ENCODE measurements at regions not wholly inside any gene's neighbourhood (a gene's known extent, or its start where the extent isn't known, plus 50 kb on each side); places are given as distances from the start of the nearest gene placed in this dataset.
A peak's percentile ranks its signal among the peaks of the same experiment; 100 is the strongest.
"Not testable (repeated sequence)": the region's sequence is repeated elsewhere in the genome, so short reads cannot be mapped to it uniquely, and the experiment has no call there.

DNA sequence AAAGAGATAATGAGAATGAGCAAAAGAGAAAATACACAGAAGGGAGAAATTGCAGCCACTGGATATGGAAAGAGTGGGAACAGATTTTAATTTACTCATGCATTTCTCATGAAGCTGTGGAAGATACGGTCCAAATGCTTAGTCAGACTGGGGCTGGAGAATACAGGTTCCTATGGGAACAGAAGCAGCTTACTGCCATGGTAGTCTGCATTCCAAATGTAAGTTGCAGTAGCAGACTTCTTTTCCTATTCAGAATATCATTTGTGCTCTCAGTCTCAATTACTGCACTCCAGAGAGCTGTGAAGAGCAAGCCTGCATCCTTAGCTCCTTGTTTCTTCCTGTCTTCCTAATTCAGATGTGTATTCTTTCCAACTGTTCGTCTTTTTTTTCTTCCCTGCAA lies 190.8 kb upstream of the TMEM196 start:
- peak; percentile 84 for DNase-seq (ENCODE audit: low read depth)
- H3K4me3 ChIP-seq (ENCODE audit: low read depth, low read length), result no peak overlapping the region
- TF ChIP-seq, protein P1, sequence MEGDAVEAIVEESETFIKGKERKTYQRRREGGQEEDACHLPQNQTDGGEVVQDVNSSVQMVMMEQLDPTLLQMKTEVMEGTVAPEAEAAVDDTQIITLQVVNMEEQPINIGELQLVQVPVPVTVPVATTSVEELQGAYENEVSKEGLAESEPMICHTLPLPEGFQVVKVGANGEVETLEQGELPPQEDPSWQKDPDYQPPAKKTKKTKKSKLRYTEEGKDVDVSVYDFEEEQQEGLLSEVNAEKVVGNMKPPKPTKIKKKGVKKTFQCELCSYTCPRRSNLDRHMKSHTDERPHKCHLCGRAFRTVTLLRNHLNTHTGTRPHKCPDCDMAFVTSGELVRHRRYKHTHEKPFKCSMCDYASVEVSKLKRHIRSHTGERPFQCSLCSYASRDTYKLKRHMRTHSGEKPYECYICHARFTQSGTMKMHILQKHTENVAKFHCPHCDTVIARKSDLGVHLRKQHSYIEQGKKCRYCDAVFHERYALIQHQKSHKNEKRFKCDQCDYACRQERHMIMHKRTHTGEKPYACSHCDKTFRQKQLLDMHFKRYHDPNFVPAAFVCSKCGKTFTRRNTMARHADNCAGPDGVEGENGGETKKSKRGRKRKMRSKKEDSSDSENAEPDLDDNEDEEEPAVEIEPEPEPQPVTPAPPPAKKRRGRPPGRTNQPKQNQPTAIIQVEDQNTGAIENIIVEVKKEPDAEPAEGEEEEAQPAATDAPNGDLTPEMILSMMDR (IDR thresholded peaks at IDR 0.05; ENCODE audit: insufficient read depth, low read length), result no peak

DNA sequence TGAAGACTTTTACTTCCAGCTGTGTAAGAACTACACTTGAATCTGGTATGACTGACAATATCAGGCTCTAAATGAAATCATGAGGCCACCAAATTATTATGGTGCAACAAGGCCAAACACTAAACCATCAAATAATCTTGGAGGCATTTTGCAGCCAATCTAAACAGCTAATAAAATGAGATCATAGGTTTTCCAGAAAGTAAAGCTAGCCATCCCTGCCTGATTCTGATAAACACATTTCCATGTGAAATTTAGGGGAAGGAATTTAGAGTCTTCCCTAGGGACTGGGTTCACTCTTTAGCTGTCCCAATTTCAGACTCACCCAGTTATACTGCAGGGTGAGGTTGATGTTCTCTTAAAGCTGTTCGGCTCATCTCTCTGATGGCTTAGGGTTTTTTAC lies 190.3 kb upstream of the TMEM196 start:
- peak; percentile 48 for DNase-seq (ENCODE audit: low read depth)
- TF ChIP-seq, protein P1 (IDR thresholded peaks at IDR 0.05; ENCODE audit: insufficient read depth, low read length), result no peak
- H3K4me3 ChIP-seq (ENCODE audit: low read depth, low read length), result no peak overlapping the region

DNA sequence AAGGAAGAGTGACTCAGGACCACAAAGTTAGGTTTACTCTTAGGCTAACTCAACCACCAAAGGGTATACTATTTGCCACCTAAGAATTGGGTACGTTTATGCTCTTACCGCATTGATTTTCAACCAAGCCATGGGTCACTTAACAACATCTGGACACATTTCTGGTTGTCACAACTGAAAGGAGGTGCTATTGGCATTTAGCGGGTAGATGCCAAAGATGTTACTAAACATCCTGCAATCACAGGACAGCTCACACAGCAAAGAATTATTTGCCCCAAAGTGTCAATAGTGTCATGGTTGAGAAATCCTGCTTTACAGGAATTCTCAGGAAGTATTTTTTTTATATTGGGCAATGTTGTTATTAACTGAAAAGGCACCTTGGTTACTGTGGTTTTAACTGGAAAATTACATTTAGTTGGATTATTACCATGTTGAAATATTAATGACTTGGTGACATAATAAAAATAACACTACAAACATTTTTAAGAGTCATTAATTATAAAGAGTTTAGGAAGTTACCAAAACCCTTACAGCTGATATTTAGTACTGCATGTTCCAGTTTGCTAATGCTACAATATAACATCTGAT lies 185.0 kb upstream of the TMEM196 start:
- H3K4me3 ChIP-seq (ENCODE audit: low read depth, low read length), result no peak overlapping the region
- TF ChIP-seq, protein P1 (IDR thresholded peaks at IDR 0.05; ENCODE audit: insufficient read depth, low read length), result no peak
- peak; percentile 84 for DNase-seq (ENCODE audit: low read depth)

- DNase-seq (ENCODE audit: low read depth), result peak; percentile 47
- no peak overlapping the region for H3K4me3 ChIP-seq (ENCODE audit: low read depth, low read length)
- TF ChIP-seq, protein P1 (IDR thresholded peaks at IDR 0.05; ENCODE audit: insufficient read depth, low read length), result no peak
These were observed 184.2 kb upstream of the TMEM196 start for GRCh38 chr7:19957664-19958063.

DNA sequence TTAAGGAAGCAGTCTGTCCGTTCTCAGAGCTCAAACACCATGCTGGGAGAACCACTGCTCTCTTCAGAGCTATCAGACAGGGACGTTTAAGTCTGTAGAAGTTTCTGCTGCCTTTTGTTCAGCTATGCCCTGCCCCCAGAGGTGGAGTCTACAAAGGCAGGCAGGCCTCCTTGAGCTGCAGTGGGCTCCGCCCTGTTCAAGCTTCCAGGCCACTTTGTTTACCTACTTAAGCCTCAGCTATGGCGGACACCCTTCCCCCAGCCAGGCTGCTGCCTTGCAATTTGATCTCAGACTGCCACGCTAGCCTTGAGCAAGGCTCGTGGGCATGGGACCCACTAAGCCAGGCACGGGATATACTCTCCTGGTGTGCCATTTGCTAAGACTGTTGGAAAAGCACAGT lies 180.7 kb upstream of the TMEM196 start:
- not testable (repeated sequence) for DNase-seq (ENCODE audit: low read depth)

GRCh38 chr7:19953411-19953810 lies 180.0 kb upstream of the TMEM196 start:
- not testable (repeated sequence) for DNase-seq (ENCODE audit: low read depth); H3K4me3 ChIP-seq (ENCODE audit: low read depth, low read length)

More for the DNA sequence above, 180.7 kb upstream of the TMEM196 start:
- not testable (repeated sequence) for H3K4me3 ChIP-seq (ENCODE audit: low read depth, low read length)

- TF ChIP-seq, protein P1 (IDR thresholded peaks at IDR 0.05; ENCODE audit: insufficient read depth, low read length), result no peak
- no peak for DNase-seq (ENCODE audit: low read depth)
- no peak overlapping the region for H3K4me3 ChIP-seq (ENCODE audit: low read depth, low read length)
These were observed 174.7 kb upstream of the TMEM196 start for GRCh38 chr7:19948160-19948559.

DNA sequence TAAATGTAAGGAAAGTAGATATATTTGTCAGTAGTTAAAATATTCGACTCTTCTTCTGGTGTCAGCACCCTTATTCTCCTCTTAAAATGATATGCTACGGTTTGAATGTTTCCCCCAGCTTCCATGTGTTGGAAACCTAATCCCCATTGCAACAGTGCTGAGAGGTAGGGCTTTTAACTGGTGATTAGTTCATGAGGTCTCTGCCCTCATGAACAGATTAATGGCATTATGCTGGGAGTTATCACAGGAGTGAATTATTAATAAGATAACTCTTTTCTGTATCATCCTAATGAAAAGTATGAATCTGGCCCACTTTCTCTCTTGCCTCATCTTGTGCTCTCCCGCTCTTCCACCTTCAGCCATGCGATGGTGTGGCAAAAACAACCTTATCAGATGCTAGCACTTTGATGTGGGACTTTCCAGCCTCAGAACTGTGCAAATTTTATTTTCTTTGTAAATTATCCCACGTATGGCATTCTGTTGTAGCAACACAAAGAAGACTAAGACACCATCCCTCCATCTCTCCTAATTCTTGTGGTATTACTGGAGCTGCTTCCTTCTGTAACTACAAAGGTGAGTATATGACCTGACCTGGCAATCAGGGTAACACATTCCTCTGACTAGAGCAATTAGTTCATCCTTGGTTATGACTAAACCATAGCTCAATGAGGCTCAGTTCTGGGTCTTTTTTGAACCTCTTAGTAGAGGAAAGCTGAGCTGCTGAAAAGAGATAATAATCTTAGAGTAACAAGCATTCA lies 171.1 kb upstream of the TMEM196 start:
- TF ChIP-seq, protein P1 (IDR thresholded peaks at IDR 0.05; ENCODE audit: insufficient read depth, low read length), result no peak

More for the DNA sequence above, 171.1 kb upstream of the TMEM196 start:
- H3K4me3 ChIP-seq (ENCODE audit: low read depth, low read length), result no peak overlapping the region
- no peak for DNase-seq (ENCODE audit: low read depth)

Data from fibroblast of the aortic adventitia (primary cell).